ENCODE measurements at regions not wholly inside any gene's neighbourhood (a gene's known extent, or its start where the extent isn't known, plus 50 kb on each side); places are given as distances from the start of the nearest gene placed in this dataset.
"Not testable (repeated sequence)": the region's sequence is repeated elsewhere in the genome, so short reads cannot be mapped to it uniquely, and the experiment has no call there.

- no peak for DNase-seq (ENCODE audit: low read depth in 2 of 2)
Observed at GRCh38 chr21:28703861-28704260, 288.8 kb downstream of the LTN1 start.

- no peak for DNase-seq (ENCODE audit: low read depth in 2 of 2)
Observed at GRCh38 chr21:28699596-28700259, 292.9 kb downstream of the LTN1 start.

- no peak for DNase-seq (ENCODE audit: low read depth in 2 of 2)
Observed at GRCh38 chr21:28699186-28699585, 293.5 kb downstream of the LTN1 start.

- DNase-seq (ENCODE audit: low read depth in 2 of 2), result no peak
Observed at GRCh38 chr21:28696844-28697410, 295.8 kb downstream of the LTN1 start.

- DNase-seq (ENCODE audit: low read depth in 2 of 2), result no peak
Observed at GRCh38 chr21:28693476-28693875, 299.2 kb downstream of the LTN1 start.

- no peak for DNase-seq (ENCODE audit: low read depth in 2 of 2)
Observed at GRCh38 chr21:28690196-28690595, 302.5 kb downstream of the LTN1 start.

- no peak for DNase-seq (ENCODE audit: low read depth in 2 of 2)
Observed at GRCh38 chr21:28688381-28688780, 304.3 kb downstream of the LTN1 start.

- DNase-seq (ENCODE audit: low read depth in 2 of 2), result no peak
Observed at GRCh38 chr21:28687586-28687985, 305.1 kb downstream of the LTN1 start.

GRCh38 chr21:28683982-28684752, 308.5 kb downstream of the LTN1 start:
- no peak for DNase-seq (ENCODE audit: low read depth in 2 of 2)

GRCh38 chr21:28682884-28683283, 309.8 kb downstream of the LTN1 start:
- DNase-seq (ENCODE audit: low read depth in 2 of 2), result not testable (repeated sequence)

- DNase-seq (ENCODE audit: low read depth in 2 of 2), result not testable (repeated sequence)
Observed at GRCh38 chr21:28677096-28677495, 315.6 kb downstream of the LTN1 start.

GRCh38 chr21:28675331-28676041, 317.2 kb downstream of the LTN1 start:
- no peak for DNase-seq (ENCODE audit: low read depth in 2 of 2)

GRCh38 chr21:28674763-28675162, 317.9 kb downstream of the LTN1 start:
- no peak for DNase-seq (ENCODE audit: low read depth in 2 of 2)

GRCh38 chr21:28671549-28672195, 321.0 kb downstream of the LTN1 start:
- DNase-seq (ENCODE audit: low read depth in 2 of 2), result no peak

- DNase-seq (ENCODE audit: low read depth in 2 of 2), result no peak
Observed at GRCh38 chr21:28669971-28670653, 322.6 kb downstream of the LTN1 start.

GRCh38 chr21:28669321-28669720, 323.4 kb downstream of the LTN1 start:
- DNase-seq (ENCODE audit: low read depth in 2 of 2), result no peak

- no peak for DNase-seq (ENCODE audit: low read depth in 2 of 2)
Observed at GRCh38 chr21:28663754-28664153, 328.9 kb downstream of the LTN1 start.

- DNase-seq (ENCODE audit: low read depth in 2 of 2), result no peak
Observed at GRCh38 chr21:28663111-28663693, 329.5 kb downstream of the LTN1 start.

- no peak for DNase-seq (ENCODE audit: low read depth in 2 of 2)
Observed at GRCh38 chr21:28657566-28657965, 335.1 kb downstream of the LTN1 start.

GRCh38 chr21:28655471-28655870, 337.2 kb downstream of the LTN1 start:
- no peak for DNase-seq (ENCODE audit: low read depth in 2 of 2)

GRCh38 chr21:28654406-28654805, 338.3 kb downstream of the LTN1 start:
- DNase-seq (ENCODE audit: low read depth in 2 of 2), result no peak

Measured in stimulated activated CD8-positive, alpha-beta memory T cell treated with anti-CD3 and anti-CD28 coated beads, Interleukin-15, amount 100 ng/mL, for 48 hours (primary cell).